Epithelial cell of proximal tubule (primary cell): ENCODE measurements at regions not wholly inside any gene's neighbourhood (a gene's known extent, or its start where the extent isn't known, plus 50 kb on each side); places are given as distances from the start of the nearest gene placed in this dataset.

Experiments
- DNase-seq: peaks from one replicate; pipeline ENCODE4 v3.0.0-alpha.2; 2011; ENCODE audit warnings: low read depth
- H3K4me3 ChIP-seq: 2 replicates; pipeline ENCODE4 v1.5.1; 2011; ENCODE audit warnings: low read depth, mild to moderate bottlenecking, low read length
- CTCF ChIP-seq: conservative IDR thresholded peaks from 2 replicates; pipeline ENCODE4 v1.5.1; 2012; ENCODE audit warnings: low read depth, mild to moderate bottlenecking, low read length

DNA sequence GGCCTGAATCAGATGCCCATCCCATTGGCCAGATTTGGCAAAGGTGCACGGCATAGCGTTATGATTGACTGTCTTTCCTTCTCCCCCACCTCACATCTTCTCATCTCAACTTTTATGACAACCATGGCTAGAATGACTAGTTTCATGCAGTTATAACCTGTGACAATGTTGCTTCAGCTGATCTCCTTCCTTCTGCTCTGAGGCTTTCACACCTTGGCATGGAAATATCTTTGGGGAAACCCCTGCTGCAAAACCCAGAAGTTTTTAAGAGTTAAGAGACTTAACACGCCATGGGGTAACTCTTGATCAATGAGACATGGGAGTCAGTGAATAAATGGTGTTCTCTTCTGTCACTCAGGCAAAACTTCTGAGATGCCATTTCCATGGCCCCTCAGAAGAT lies 290.7 kb upstream of the MDFIC2 start:
- DNase-seq, result no peak
- H3K4me3 ChIP-seq, result no peak overlapping the region
- no peak for TF ChIP-seq CTCF

GRCh38 chr3:70597312-70597711 lies 284.9 kb upstream of the MDFIC2 start:
- H3K4me3 ChIP-seq, result no peak overlapping the region
- DNase-seq, result no peak
- no peak for TF ChIP-seq CTCF

GRCh38 chr3:70583682-70584081 lies 271.2 kb upstream of the MDFIC2 start:
- TF ChIP-seq CTCF, result no peak
- no peak overlapping the region for H3K4me3 ChIP-seq
- no peak for DNase-seq

- DNase-seq, result no peak
- no peak overlapping the region for H3K4me3 ChIP-seq
- TF ChIP-seq CTCF, result no peak
These were observed 270.4 kb upstream of the MDFIC2 start for GRCh38 chr3:70582803-70583202.

GRCh38 chr3:70580021-70580420 lies 267.6 kb upstream of the MDFIC2 start:
- no peak for DNase-seq
- no peak for TF ChIP-seq CTCF
- no peak overlapping the region for H3K4me3 ChIP-seq

- H3K4me3 ChIP-seq, result no peak overlapping the region
These were observed 259.3 kb upstream of the MDFIC2 start for GRCh38 chr3:70571696-70572095.

GRCh38 chr3:70570584-70570983 lies 258.1 kb upstream of the MDFIC2 start:
- TF ChIP-seq CTCF, result no peak
- DNase-seq, result no peak

More at GRCh38 chr3:70571696-70572095, 259.3 kb upstream of the MDFIC2 start:
- TF ChIP-seq CTCF, result no peak
- DNase-seq, result no peak

More at GRCh38 chr3:70570584-70570983, 258.1 kb upstream of the MDFIC2 start:
- H3K4me3 ChIP-seq, result no peak overlapping the region
